ENCODE measurements at regions not wholly inside any gene's neighbourhood (a gene's known extent, or its start where the extent isn't known, plus 50 kb on each side); places are given as distances from the start of the nearest gene placed in this dataset.

DNA sequence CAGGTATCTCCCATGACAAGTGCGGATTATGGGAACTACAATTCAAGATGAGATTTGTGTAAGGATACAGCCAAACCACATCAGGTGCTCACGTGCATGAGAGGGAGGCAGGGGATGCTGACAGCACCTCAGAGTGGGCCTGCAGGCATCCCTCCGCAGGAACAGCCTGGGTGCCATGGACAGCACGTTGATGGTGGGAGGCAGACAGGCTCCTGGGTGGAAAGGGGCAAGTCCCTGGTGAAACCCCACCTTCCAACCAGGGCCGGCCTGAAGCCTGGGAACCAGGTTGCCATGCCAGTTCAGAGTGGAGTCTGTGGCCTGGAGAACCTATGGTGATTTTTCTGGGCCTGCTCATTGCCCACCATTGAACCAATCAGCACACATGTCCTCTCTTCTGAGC, 1469.6 kb downstream of the PCDH7 start:
- no peak for DNase-seq

DNA sequence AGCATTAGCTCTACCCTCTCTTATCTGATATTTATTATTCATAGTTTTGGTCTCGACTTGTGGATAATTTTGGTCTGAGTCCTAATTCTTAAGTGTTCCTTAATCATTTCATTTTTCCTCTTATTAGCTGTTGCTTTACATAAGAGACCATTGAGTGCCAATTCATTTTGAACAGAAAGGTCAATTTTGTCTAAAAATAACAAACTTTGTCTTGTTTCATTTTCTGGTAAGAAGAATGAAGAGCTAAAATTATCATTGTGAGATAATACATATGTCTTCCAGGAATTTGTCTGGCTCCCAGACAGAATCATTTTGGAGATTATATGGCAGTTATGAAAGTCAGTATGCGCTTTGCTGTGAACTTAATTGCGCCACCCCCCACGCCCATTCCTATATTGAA, 1471.8 kb downstream of the PCDH7 start:
- peak; percentile 3 for DNase-seq

DNA sequence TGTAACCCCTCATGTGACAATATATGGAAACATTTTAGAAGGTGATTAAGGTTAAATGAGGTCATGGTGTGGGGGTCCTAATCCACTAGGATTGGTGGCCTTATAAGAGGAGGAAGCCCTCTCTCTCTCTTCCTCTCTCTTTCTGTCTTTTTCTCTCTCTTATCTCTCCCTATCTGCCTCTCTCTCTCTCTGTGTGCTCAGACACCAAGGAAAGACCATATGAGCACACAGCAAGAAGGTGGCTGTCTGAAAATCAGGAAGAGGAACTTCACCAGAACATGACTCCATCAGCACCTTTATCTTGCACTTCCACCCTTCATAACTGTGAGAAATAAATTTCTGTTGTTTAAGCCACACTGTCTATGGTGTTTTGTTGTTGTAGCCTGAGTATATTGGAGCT, 1472.2 kb downstream of the PCDH7 start:
- DNase-seq = no peak

DNA sequence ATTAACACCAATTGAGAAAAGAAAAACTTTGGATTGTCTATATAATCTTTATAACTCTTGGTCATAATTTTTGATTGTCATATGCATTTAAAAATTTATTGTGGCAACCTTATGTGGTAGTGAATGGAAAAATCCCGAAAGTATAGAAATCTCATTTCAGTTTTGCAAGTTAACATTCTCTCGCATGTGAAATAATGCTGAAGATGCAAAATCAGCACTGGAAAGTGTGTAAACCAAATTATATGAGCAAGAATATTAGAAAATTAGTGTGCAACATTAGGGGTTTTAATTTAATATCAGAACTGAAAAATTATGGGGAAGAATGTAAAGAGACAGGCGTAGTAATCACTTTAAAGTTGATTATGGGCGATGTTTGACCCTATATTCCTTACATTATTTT, 1472.8 kb downstream of the PCDH7 start:
- DNase-seq = no peak

DNA sequence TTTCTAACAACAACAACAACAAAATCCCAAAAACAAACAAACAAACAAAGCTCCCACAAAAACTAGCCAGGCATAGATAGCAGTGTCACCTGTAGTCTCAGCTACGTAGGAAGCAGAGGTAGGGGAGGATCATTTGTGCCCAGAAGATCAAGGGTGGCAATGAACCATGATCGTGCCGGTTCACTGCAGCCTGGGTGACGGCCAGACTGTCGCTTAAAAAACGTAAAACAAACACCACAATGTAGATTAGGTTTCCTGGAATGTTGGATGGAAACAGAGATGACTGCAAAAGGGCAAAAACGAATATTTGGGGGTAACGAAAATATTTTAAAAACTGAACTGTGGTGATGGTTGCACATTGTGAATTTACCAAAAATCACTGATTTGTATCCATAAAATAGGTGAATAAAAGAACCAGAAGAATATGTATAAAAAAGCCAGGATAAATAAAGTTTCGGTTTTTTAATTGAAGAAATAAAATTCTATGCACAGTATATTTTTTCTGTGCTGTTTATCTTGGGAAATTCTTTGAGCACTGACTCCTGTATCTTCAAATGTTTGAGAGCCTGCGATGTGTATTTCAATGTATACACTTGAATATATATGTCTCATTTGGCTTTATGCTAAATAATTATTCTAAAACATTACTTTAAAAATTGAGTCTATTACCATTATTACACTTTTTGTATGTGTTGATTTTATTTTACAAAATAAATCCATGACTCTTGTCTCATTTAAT, 1477.0 kb downstream of the PCDH7 start:
- no peak for DNase-seq

DNA sequence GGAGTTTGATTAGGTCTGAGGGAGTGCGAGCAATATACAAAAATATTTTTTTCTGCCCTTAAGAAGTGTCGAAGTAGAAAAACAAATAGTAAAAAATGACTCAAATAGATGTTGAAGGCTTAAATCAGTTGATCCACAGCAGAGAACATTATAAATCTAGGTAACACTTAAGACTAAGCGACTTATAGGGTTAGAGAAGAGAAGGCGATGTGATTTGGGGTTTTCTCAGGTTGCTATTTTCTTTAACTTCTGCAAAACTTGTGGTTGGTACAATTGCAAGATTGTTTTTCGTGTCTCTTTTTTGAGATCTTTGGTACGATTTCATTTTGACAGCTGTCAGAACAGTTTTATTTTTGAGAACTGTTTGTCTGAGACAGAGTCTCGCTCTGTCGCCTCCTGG, 1479.5 kb downstream of the PCDH7 start:
- no peak for DNase-seq

DNA sequence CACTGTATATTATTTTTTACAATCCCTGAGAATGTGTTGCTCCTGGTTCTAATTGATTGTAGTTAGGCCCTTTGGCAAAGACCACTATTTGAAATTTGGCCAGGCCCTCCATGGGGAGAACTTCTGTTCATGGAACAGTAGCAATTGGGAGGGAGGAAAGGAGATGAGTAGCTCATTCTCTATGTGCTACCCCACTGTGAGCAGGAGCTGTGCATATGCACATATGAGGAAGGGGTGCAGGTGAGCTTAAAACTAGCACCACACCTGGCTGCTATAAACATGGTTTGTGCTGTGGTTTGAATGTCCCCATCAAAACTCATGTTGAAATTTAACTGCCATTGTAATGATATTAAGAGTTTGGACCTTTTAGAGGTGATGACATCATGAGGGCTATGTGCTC, 1483.2 kb downstream of the PCDH7 start:
- no peak for DNase-seq

DNA sequence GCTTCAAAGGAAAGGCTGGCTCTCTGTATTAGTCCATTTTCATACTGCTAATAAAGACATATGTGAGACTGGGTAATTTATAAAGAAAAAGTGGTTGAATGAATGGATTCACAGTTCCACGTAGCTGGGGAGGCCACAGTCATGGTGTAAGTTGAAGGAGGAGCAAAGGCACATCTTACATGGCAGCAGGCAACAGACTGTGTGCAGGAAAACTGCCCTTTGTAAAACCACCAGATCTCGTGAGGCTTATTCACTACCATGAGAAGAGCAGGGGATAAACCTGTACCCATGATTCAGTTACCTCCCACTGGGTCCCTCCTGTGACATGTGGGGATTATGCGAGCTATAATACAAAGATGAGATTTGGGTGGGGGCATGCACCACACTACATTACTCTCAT, 1486.6 kb downstream of the PCDH7 start:
- DNase-seq = no peak

DNA sequence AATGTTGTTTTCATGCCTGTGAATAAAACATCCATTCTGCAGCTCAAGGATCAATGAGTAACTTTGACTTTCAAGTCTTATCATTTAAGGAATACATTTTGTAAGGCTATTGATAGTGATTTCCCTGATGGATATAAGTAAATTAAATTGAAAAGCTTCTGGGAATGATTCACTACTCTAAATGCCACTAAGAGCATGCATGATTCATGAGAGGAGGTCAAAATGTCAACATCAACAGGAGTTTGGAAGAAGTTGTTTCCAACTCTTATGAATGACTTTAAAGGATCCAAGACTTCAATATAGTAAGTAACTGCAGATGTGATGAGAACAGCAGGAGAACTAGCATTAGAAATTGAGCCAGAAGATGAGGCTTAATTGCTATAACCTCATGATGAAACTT, 1487.3 kb downstream of the PCDH7 start:
- no peak for DNase-seq

DNA sequence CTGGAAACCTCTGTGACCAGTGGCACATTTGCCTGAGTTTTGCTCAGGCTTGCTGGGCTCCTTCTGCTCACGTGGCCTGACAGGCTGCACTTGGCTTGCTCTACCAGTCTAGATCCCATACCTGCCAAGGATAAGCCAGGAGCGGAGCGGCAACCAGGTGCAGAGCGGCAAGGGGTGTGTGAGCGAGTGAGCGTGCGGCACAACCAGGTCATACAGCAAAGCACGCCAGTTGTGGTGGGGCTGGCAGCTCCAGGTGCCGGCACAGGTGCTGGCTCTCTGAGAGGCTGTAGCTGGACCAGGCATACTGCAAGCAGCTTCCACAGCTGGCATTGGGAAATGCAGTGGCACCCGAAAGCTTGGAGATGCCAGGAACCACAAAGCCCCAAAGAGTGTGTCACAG, 1495.1 kb downstream of the PCDH7 start:
- DNase-seq = no peak

DNA sequence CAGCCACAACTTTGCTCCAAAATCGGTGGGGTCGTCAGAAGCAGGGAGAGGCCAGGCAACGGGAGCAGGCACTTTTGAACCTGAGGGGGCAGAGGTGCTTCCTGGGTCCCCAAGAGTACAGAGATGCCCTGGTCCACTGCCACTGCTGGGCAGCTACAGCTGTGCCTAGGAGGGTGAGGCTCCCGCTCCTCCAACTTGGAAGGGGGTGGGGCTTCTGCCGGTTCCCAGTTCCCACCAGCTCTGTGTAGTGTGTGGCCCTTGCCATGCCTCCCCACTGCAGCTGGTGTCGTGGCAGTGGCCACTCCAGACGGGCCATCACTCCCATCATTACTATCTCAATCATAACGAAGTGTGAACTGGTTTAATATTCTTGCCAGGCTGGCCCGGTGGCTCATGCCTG, 1496.3 kb downstream of the PCDH7 start:
- DNase-seq = no peak

DNA sequence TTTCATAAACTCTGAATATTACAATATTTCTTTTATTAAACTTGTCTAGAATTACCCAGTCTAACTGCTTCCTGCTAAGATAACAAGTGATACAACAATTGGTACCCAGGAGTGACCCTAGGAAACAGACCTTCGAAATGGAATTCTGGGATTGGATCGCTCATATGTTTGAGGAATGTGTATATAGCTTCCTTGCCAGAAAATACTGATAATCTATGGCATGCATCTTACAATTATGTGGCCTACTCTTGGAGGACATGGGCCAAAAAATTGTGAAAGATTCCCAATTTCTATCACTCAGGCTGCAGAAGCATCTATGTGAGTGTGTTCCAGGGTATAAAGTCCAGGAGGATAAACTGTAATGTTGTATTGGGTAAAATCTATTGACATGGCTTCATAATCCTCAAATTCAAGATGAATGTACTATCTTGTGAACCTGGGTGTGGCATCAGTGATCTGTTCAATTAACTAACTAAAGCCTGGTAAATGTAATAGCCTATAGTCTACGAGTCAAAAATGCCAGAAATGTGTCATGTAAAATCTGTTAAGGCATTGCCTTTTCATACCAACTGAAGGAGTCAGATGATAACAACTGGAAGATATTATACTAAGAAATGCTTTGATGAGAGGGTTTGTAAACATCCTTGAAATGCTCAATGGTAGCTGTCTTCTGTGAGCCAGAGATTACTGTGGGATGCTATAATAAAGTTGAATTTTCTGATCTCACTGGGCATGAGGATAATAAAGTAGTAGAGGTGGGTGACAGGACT, 1499.3 kb downstream of the PCDH7 start:
- DNase-seq = no peak

DNA sequence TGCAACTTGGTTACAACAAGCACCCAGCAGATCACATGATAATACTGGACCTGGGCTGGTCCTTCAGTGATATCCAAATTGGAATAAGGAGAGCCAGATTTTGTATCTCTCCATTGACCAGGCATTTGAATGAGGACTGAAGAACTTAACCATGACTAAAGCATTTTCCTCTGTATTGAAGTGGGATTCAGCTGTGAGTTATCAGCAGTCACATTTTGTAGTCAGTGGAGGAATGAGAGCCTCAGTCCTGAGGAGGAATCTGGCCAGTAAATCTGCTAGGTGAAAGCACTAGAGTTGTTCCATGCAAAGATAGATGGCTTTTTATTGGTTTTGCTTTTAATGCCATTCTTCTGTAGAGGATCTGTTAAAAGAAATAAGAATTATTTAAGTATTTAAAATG, 1506.0 kb downstream of the PCDH7 start:
- no peak for DNase-seq

DNA sequence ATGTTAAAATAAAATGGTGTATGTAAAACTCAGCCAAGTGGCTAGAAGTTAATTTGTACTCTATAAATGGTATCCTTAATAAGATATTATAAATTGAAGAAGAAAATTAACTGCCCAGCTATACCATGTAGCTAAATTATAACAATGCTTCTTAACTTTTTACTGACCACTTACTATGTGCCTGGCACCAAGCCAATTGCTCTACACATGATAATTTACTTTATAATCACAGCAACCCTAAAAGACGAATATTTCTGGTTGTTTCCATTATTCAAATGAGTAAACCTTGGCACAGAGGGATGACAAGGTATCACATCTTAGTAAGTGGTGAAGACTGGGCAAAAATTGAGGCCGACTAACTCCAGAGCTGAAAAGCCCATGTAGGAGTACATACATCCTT, 1506.6 kb downstream of the PCDH7 start:
- no peak for DNase-seq

DNA sequence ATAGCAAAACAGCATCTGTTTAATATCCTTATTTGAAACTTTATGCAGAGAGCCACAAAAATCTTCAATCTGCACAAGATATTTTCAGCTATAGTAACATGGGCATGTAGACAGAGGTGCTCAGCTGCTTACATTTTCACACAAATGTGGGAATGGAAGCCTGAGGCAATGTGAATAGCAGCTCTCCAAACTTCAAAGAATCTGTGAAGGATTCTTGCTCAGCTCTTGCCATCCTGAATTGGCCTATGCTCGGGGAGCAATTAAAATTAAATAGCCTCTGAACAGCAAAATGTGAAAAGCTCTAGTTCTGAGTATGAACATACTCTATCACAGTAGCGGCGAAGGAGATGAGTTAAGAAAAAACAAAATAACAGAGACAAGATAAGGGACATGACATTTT, 1523.8 kb downstream of the PCDH7 start:
- DNase-seq = no peak

DNA sequence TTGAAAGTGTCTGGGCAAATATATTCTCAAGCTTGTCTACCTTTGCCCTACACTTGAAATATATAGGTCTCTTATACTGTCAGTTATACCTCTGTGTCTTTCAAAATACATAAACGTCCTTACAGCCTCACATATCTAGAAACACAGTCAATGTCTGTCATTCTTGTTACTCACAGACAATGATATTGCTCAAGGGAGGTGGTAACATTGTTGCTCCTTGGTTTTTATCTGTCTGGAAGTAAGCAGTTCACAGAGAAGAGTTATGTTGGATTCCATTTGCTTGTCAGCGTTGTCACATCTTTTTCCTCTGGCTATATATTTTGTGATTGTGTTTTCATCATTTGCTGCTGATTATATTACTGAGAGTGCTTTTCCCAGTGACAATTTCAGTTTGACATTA, 1528.9 kb downstream of the PCDH7 start:
- DNase-seq = no peak

DNA sequence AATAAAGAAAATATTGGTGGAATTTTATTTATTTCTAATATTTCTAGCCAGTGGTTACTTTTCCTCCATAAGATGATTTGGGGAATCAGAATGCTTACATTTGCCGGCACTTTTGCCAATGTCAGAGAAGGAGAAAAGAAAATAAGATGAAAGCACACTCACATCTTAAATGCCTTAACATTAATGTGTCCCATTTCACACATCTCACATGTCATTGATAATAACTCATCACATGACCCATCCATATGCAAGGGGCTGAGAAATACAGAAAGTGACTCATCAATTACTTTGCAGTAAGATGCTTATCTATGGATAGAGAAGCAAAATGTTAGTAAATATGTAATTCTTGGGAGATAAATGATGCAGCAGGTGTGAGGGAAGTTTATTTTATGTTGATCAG, 1531.0 kb downstream of the PCDH7 start:
- DNase-seq = no peak

DNA sequence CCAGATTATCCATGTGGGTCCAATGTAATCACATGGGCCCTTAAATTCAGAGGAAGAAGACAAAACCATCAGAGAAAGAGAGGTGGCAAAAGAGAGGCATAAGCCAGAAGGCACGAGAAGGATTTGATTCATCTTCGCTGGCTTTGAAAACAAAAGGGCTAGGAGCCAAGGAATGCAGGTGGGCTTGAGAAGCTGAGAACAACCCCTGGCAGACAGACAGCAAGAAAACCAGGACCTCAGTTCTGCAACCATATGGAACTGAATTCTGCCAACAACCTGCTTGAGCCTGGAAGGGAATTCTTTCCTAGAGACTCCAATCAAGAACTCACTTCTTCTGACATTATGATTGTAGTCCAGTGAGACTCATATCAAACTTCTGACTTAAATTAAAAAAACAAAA, 1531.8 kb downstream of the PCDH7 start:
- DNase-seq = no peak

DNA sequence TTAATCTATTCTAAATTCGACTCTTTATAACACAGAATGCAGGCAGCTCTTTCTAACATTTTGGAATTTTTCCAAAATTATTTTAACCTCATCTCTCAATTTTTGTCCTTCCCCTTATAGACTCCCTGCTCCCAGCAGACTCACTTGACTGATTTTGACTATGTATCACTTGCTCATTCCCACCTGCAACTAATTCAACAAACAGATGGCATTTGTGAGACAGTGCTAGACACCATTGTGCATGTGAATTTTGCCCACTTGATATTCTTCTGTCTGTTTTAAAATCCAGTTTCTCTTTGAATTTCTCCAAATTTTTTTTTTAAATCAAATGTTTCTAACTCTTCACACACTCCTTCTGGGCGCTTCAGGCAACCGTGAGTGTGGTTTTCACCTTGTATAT, 1534.0 kb downstream of the PCDH7 start:
- DNase-seq = no peak

DNA sequence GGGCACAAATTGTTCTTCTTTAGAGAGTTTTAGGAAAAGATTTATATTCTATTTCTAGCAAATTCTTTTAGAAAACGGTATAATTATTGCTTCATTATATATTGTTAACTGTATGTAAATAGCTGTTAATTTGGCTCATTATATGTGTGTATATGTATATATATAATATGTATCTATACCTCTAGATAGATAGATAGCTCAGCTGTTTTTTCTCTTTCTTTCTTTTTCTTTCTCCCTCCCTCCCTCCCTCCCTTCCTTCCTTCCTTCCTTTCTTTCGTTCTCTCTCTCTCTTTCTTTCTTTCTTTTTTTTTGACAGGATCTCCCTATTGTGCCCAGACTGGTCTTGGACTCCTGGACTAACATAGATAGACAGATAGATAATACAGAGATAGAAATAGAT, 1538.8 kb downstream of the PCDH7 start:
- no peak for DNase-seq

DNA sequence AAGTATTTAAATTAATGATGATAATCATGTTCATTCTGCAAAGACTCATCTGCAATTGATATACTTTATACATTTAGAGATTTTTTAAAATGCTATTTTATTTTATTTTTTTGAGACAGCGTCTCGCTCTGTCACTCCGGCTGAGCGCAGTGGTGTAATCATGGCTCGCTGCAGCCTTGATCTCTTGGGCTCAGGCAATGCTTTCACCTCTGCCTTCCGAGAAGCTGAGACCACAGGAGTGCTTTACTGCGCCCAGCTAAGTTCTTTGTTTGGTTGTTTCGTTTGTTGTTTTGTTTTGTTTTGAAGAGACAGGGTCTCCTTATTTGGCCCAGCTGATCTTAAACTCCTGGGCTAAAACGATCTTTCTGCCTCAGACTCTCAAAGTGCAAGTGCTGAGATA, 1541.0 kb downstream of the PCDH7 start:
- DNase-seq = no peak

DNA sequence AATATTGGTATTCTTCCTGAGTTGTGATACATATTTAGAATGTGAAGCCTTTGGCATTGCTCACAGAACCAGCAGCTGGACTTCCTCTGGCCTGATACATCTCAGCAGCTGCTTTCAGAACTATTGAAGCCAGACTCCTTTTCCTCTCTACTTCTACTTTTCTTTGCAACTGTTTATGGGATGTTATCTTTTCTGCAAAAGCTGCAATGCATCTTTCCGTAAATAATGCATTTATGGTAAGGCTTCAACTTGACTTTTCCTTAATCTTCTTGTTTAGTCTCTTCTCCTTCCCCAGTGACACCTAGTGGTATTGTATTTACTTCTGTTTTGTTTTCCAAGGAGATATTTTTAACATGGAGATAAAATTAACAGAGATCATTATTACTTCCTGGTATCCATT, 1548.7 kb downstream of the PCDH7 start:
- peak; percentile 3 for DNase-seq

DNA sequence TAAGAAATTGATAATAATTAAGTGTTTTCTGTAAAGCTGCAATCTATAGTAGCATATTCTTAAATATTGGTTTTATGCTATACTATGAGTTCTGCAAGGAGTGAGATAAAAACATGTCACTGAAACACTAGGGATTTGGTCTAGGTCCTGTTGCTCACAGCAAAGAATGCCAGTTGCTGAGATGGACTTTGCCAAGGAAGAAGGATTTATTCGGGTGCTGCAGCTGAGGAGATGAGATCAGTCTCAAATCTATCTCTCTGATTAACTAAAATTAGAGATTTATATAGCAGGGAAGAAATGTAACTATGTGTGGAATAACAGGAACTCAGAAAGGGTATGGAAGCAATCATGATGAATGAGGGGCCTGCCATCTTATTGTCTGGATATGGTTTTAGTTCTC, 1569.9 kb downstream of the PCDH7 start:
- DNase-seq = no peak

DNA sequence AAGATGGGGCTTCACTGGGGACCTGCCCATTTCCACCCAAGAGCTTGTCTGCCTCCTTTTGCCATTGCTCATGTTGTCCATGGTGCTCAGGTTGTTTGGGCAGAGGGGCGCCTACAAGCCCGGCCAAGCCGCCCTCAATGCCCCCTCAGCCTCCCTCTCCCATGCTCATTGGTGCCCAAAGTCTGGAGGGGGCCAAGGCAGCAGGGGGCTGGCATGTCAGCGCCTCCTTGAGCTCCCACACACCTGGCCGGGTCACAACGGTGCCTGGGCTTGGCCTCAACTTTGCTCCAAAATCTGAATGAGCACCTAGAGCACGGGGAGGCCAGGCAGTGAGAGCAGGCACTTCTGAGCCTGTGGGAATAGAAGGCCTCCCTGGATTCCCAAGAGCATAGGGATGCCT, 1598.8 kb downstream of the PCDH7 start:
- DNase-seq = no peak

DNA sequence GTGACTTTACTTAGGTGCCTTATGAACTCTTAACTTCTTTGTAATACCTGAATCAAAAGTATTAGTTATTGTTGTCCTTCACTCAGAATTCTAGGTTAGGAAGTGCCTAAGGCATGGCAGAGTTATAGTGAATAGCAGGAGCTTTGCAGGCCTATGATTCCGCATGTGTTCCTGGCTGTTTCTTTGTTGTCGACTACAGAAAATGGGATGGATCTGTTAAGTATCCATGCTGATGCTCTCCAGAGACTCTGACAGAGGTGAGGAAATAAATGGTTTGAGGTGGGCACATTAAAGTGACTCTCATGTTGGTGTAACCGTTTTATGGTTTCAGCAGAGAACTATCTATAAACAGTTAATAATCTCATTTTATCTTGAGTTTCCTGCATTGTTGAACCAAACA, 1601.3 kb downstream of the PCDH7 start:
- no peak for DNase-seq
